ENCODE measurements at regions not wholly inside any gene's neighbourhood (a gene's known extent, or its start where the extent isn't known, plus 50 kb on each side); places are given as distances from the start of the nearest gene placed in this dataset.

GRCh38 chr4:15162465-15163283 is 160.4 kb downstream of the CPEB2 start:
- Mint-ChIP-seq H3K36me3 (ENCODE audit: low read depth) (no peaks in the 10 kb centered on the region), H3K4me3 (no peak overlapping the region), H3K27ac (ENCODE audit: unreplicated experiment) (no peak overlapping the region), H3K9me3 (no peaks in the 10 kb centered on the region), H3K27me3 (ENCODE audit: low read depth) (no peaks in the 10 kb centered on the region), H3K4me1 (peaks cover 17% of the 10 kb centered on the region)
- DNase-seq (ENCODE audit: low read depth, low spot score): no peak
- peak; percentile 58 for TF ChIP-seq CTCF (conservative IDR thresholded peaks at IDR 0.05)

- no peak for TF ChIP-seq CTCF (conservative IDR thresholded peaks at IDR 0.05)
- no peaks in the 10 kb centered on the region for H3K36me3 Mint-ChIP-seq (ENCODE audit: low read depth)
- peaks cover 17% of the 10 kb centered on the region for H3K4me1 Mint-ChIP-seq
- no peaks in the 10 kb centered on the region for H3K9me3 Mint-ChIP-seq
- H3K27ac Mint-ChIP-seq (ENCODE audit: unreplicated experiment): no peak overlapping the region
- H3K4me3 Mint-ChIP-seq: no peak overlapping the region
- H3K27me3 Mint-ChIP-seq (ENCODE audit: low read depth): no peaks in the 10 kb centered on the region
- no peak for DNase-seq (ENCODE audit: low read depth, low spot score)
Measured at GRCh38 chr4:15163284-15163645, 161.0 kb downstream of the CPEB2 start.

DNA sequence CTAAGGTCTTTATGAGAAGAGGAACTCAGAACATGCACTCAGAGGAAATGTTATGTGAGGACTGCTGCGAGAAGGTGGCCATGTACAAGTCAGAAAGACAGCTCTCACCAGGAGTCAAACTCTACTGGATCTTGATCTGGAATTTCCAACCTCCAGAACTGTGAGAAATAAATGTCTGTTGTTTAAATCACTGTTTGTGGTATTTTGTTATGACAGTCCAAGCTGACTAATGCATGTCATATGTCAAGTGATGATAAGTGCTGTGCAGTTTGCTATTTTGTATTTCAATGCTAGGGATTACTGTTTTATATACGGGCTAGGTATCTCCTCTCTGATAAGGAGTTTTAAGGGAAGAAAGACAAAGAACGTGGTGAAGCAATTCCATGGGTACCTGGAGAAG is 162.3 kb downstream of the CPEB2 start:
- Mint-ChIP-seq H3K9me3 (no peaks in the 10 kb centered on the region), H3K27me3 (ENCODE audit: low read depth) (no peaks in the 10 kb centered on the region), H3K27ac (ENCODE audit: unreplicated experiment) (no peak overlapping the region), H3K4me3 (no peak overlapping the region), H3K4me1 (peaks cover 9% of the 10 kb centered on the region), H3K36me3 (ENCODE audit: low read depth) (no peaks in the 10 kb centered on the region)
- no peak for DNase-seq (ENCODE audit: low read depth, low spot score)
- no peak for TF ChIP-seq CTCF (conservative IDR thresholded peaks at IDR 0.05)

GRCh38 chr4:15167743-15168142 is 165.5 kb downstream of the CPEB2 start:
- H3K27ac Mint-ChIP-seq (ENCODE audit: unreplicated experiment): no peak overlapping the region
- H3K9me3 Mint-ChIP-seq: peaks cover 8% of the 10 kb centered on the region
- H3K36me3 Mint-ChIP-seq (ENCODE audit: low read depth): peaks cover 7% of the 10 kb centered on the region
- no peak for DNase-seq (ENCODE audit: low read depth, low spot score)
- H3K4me1 Mint-ChIP-seq: no peaks in the 10 kb centered on the region
- no peak overlapping the region for H3K4me3 Mint-ChIP-seq
- TF ChIP-seq CTCF (conservative IDR thresholded peaks at IDR 0.05): no peak
- H3K27me3 Mint-ChIP-seq (ENCODE audit: low read depth): no peaks in the 10 kb centered on the region

DNA sequence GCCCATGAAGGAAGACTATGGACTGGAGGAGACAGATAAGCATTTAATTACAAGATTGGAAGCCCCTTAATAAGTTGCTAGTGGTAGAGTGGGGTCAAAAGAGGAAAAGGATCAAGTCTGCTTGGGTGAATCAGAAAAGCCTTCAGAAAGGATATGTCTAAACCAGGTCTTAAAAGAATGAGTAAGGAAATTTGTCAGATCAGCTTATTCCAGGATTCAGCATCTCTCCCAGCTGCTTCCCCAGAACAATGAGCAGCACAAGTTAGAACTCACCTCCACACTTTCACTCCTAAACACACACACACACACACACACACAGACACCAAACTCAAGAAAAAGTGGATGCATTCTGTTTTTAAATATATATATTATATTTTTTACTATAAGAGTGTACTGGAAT is 166.5 kb downstream of the CPEB2 start:
- peaks cover 7% of the 10 kb centered on the region for H3K36me3 Mint-ChIP-seq (ENCODE audit: low read depth)
- no peak for DNase-seq (ENCODE audit: low read depth, low spot score)
- no peaks in the 10 kb centered on the region for H3K4me1 Mint-ChIP-seq
- TF ChIP-seq CTCF (conservative IDR thresholded peaks at IDR 0.05): no peak
- H3K27ac Mint-ChIP-seq (ENCODE audit: unreplicated experiment): no peak overlapping the region
- H3K4me3 Mint-ChIP-seq: no peak overlapping the region
- peaks cover 8% of the 10 kb centered on the region for H3K9me3 Mint-ChIP-seq
- H3K27me3 Mint-ChIP-seq (ENCODE audit: low read depth): no peaks in the 10 kb centered on the region

Measured in neural crest cell (in vitro differentiated cells).